ENCODE measurements at regions not wholly inside any gene's neighbourhood (a gene's known extent, or its start where the extent isn't known, plus 50 kb on each side); places are given as distances from the start of the nearest gene placed in this dataset.

GRCh38 chr1:37133276-37134145, 99.2 kb upstream of the GRIK3 start (continued):
- no peak for TF ChIP-seq ZNF462 (CRISPR knock-in tag; IDR thresholded peaks at IDR 0.05)

DNA sequence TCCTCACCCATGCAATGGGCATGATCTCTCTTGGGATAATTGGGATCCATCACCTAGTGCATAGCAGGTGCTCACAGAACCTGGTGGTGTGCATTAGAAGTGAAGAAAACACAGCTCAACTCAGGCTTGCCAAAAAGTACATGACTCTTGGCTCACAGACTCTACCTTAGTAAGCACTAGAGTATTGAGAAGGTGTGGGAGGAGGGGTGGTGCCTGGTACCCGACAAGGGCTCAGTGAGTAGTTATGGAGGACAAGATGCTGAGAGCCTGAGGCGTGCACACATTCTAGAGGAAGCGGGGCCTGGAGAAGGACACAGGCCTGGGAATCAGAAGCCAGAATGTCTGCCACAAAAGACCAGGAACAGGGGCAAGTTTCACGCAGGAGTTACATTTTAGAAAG, 100.3 kb upstream of the GRIK3 start:
- Mint-ChIP-seq H3K27ac (no peak overlapping the region), H3K4me1 (peaks cover 5% of the 10 kb centered on the region; the same call in 2 of the 3 replicates), H3K36me3 (ENCODE audit: low read depth) (no peaks in the 10 kb centered on the region), H3K9me3 (no peaks in the 10 kb centered on the region), H3K4me3 (no peak overlapping the region), H3K27me3 (ENCODE audit: insufficient read depth, low read depth, poor library complexity) (peaks cover under 1% of the 10 kb centered on the region)
- H3K4me2 ChIP-seq: no peak overlapping the region
- no peaks in the 10 kb centered on the region for H3K79me2 ChIP-seq (replicated peaks; ENCODE audit: insufficient read depth)
- ATAC-seq (no peak), DNase-seq (ENCODE audit: low spot score) (no peak)
- H2AFZ ChIP-seq: no peak overlapping the region
- H3K4me3 ChIP-seq: no peak overlapping the region
- no peaks in the 10 kb centered on the region for H3K9me2 ChIP-seq (ENCODE audit: insufficient read depth)
- H4K20me1 ChIP-seq (replicated peaks; ENCODE audit: insufficient read depth): no peaks in the 10 kb centered on the region
- H3K27ac ChIP-seq (ENCODE audit: low read depth): no peak overlapping the region
- TF ChIP-seq ZNF331 (CRISPR knock-in tag; IDR thresholded peaks at IDR 0.05; ENCODE audit: low read depth): no peak
- H3F3A ChIP-seq (replicated peaks; ENCODE audit: low read depth): no peaks in the 10 kb centered on the region
- no peaks in the 10 kb centered on the region for H3K27me3 ChIP-seq (ENCODE audit: insufficient read depth)
- H3K4me1 ChIP-seq (ENCODE audit: insufficient read depth): no peaks in the 10 kb centered on the region
- no peaks in the 10 kb centered on the region for H3K36me3 ChIP-seq (ENCODE audit: insufficient read depth)

DNA sequence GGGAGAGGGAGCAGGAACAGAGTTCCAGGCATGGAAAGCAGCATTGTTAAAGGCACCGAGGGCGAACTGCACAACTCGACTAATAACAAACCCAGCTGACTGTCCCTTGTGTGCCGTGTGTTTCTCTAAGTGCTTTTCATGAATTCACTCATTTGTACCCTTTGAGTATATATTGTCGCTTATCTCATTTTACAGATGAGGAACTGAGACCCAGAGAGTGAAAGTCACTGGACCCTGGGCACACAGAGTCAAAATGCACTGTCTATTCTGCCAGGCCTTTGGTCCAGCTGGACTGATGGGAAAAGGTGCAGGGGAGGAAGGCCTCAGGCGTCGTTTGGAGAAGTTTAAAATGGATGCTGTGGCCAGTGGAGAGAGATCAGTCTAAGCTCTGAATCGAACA, 100.7 kb upstream of the GRIK3 start:
- Histone ChIP-seq H3K79me2 (replicated peaks; ENCODE audit: insufficient read depth) (no peaks in the 10 kb centered on the region), H3F3A (replicated peaks; ENCODE audit: low read depth) (no peaks in the 10 kb centered on the region), H3K4me1 (ENCODE audit: insufficient read depth) (no peaks in the 10 kb centered on the region), H3K9me2 (ENCODE audit: insufficient read depth) (no peaks in the 10 kb centered on the region), H3K27ac (ENCODE audit: low read depth) (no peak overlapping the region), H4K20me1 (replicated peaks; ENCODE audit: insufficient read depth) (no peaks in the 10 kb centered on the region), H3K27me3 (ENCODE audit: insufficient read depth) (no peaks in the 10 kb centered on the region), H3K36me3 (ENCODE audit: insufficient read depth) (no peaks in the 10 kb centered on the region), H3K4me3 (no peak overlapping the region), H2AFZ (no peak overlapping the region), H3K4me2 (no peak overlapping the region)
- no peak overlapping the region for H3K4me3 Mint-ChIP-seq
- no peaks in the 10 kb centered on the region for H3K36me3 Mint-ChIP-seq (ENCODE audit: low read depth)
- H3K27me3 Mint-ChIP-seq (ENCODE audit: insufficient read depth, low read depth, poor library complexity): no peaks in the 10 kb centered on the region
- H3K9me3 Mint-ChIP-seq: no peaks in the 10 kb centered on the region
- H3K4me1 Mint-ChIP-seq: peaks cover 5% of the 10 kb centered on the region; the same call in 2 of the 3 replicates
- H3K27ac Mint-ChIP-seq: no peak overlapping the region
- DNase-seq (ENCODE audit: low spot score): no peak
- no peak for ATAC-seq
- TF ChIP-seq ZNF114 (CRISPR knock-in tag; IDR thresholded peaks at IDR 0.05) (no peak), CREB1 (CRISPR knock-in tag; IDR thresholded peaks at IDR 0.05; ENCODE audit: low read depth) (no peak), JUNB (IDR thresholded peaks at IDR 0.05; ENCODE audit: unreplicated experiment) (no peak), STAT1 (IDR thresholded peaks at IDR 0.05; ENCODE audit: unreplicated experiment) (no peak)
